DMS153 treated with DMSO at 0.1 percent for 48 hours (cell line): ENCODE measurements at regions not wholly inside any gene's neighbourhood (a gene's known extent, or its start where the extent isn't known, plus 50 kb on each side); places are given as distances from the start of the nearest gene placed in this dataset.

Source experiments
- DNase-seq: peaks from one replicate; lab custom pipeline; 2025; ENCODE audit not compliant: unreplicated experiment; lab: John Stamatoyannopoulos, UW

- DNase-seq = no peak
Observed at GRCh38 chr3:161555320-161555719, 58.7 kb downstream of the OTOL1 start.

- DNase-seq = no peak
Observed at GRCh38 chr3:161556533-161556932, 59.9 kb downstream of the OTOL1 start.

GRCh38 chr3:161556941-161557340 lies 60.3 kb downstream of the OTOL1 start:
- DNase-seq = no peak

- no peak for DNase-seq
Observed at GRCh38 chr3:161557445-161558150, 61.0 kb downstream of the OTOL1 start.

- DNase-seq = no peak
Observed at GRCh38 chr3:161558236-161558635, 61.6 kb downstream of the OTOL1 start.

GRCh38 chr3:161559177-161559998 lies 62.8 kb downstream of the OTOL1 start:
- DNase-seq = peak; percentile 65

GRCh38 chr3:161560008-161560637 lies 63.5 kb downstream of the OTOL1 start:
- DNase-seq = peak; percentile 31

GRCh38 chr3:161567577-161568361 lies 71.2 kb downstream of the OTOL1 start:
- no peak for DNase-seq

- no peak for DNase-seq
Observed at GRCh38 chr3:161568671-161569070, 72.1 kb downstream of the OTOL1 start.

GRCh38 chr3:161571951-161572350 lies 75.3 kb downstream of the OTOL1 start:
- no peak for DNase-seq

GRCh38 chr3:161573136-161573535 lies 76.5 kb downstream of the OTOL1 start:
- DNase-seq = no peak

- no peak for DNase-seq
Observed at GRCh38 chr3:161575901-161576300, 79.3 kb downstream of the OTOL1 start.

GRCh38 chr3:161576311-161576710 lies 79.7 kb downstream of the OTOL1 start:
- peak; percentile 52 for DNase-seq

GRCh38 chr3:161576714-161577510 lies 80.3 kb downstream of the OTOL1 start:
- peak; percentile 96 for DNase-seq

GRCh38 chr3:161577662-161578061 lies 81.1 kb downstream of the OTOL1 start:
- DNase-seq = no peak

GRCh38 chr3:161579395-161580126 lies 83.0 kb downstream of the OTOL1 start:
- DNase-seq = no peak

- DNase-seq = no peak
Observed at GRCh38 chr3:161585922-161586321, 89.3 kb downstream of the OTOL1 start.

- no peak for DNase-seq
Observed at GRCh38 chr3:161586556-161587235, 90.1 kb downstream of the OTOL1 start.

GRCh38 chr3:161598639-161599038 lies 102.0 kb downstream of the OTOL1 start:
- no peak for DNase-seq
